GDM1 (cell line): ENCODE measurements at regions not wholly inside any gene's neighbourhood (a gene's known extent, or its start where the extent isn't known, plus 50 kb on each side); places are given as distances from the start of the nearest gene placed in this dataset.
"Not testable (repeated sequence)": the region's sequence is repeated elsewhere in the genome, so short reads cannot be mapped to it uniquely, and the experiment has no call there.

ENCODE experiments used
- DNase-seq: peaks from one replicate; lab custom pipeline; 2025; lab: John Stamatoyannopoulos, UW

DNA sequence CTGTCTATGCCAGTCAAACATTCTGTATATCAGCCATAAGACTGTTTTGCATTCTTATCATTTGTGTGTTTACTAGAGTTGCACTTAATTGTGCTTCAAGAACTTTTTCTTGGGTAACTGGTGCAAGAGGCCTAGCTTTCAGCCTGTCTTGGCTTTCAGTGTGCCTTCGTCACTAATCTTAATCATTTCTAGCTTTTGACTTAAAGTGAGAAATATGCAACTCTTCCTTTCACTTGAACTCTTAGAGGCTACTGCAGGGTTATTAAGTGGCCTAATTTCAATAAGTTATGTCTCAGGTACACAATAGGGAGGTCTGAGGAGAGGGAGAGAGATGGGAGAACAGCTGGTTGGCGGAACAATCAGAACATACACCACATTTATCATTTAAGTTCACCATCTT lies 62.1 kb upstream of the FAN1 start:
- not testable (repeated sequence) for DNase-seq

DNA sequence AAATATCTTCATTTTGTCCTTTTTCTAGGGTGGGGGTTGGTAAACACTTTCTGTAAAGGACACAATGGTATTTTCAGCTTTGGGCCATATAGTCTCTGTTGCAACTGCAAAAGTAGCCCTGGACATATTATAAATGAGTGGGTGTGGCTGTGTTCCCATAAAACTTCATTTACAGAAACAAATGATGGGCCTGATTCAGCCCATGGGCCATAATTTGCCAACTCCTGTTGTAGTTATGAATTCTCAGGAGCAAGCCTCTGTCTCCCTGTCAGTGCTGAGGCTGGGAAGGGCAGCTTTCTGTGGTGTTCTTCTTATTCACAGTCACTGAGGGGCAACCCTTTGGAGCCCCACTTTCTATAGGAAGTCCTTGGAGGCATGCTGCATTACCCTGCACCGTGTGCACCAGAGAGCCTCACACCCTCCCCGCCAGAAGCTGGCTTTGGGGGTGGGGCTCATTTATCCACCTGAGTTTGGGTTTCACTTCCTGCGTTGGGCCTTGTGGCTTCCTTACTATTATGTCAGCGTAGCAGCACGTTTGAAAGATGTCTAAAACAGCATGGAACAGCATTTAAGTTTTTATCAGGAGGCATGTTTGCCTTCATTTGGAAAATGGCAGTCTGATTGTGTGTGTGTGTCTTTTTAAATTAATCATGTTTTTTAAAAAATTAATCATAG lies 60.8 kb upstream of the FAN1 start:
- not testable (repeated sequence) for DNase-seq

DNA sequence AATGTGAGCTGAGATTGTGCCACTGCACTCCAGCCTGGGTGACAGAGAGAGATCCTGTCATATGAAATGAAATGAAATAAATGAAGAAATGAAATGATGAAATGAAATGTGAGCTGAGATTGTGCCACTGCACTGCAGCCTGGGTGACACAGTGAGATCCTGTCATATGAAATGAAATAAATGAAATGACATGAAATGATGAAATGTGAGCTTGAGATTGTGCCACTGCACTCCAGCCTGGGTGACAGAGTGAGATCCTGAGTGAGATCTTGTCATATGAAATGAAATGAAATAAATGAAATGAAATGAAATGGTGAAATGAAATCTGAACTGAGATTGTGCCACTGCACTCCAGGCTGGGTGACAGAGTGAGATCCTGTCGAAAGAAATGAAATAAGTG lies 58.2 kb upstream of the FAN1 start:
- DNase-seq, result not testable (repeated sequence)
